ENCODE measurements at regions not wholly inside any gene's neighbourhood (a gene's known extent, or its start where the extent isn't known, plus 50 kb on each side); places are given as distances from the start of the nearest gene placed in this dataset.

DNA sequence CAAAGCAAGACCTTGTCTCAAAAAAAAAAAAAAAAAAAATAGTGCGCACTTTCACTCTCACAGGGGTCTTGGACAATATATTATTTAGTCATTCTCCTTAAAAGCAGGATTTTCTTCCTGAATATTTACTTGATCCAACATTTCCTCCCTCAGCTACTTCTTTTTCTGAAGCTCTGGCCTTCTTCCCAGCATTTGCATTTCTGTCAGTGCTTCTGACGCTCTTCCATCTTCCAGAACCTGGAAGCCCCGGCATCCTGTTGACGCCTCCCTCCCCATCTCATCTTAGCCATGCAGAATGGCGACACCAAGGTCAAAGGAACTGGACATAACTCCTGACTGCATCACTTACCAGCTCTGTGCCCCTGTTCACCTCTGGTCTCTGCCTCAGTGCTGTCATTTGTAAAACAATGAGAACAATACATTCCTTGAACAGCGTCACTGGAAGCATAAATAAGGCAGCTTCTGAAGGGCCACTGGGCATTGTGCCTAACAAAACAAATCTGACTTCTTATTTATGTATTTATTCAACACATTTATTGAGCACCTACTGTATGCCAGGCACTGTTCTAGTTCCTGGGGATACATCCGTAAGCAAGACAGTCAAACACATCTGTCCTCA lies 90.9 kb upstream of the MDM1 start:
- TF ChIP-seq, protein P1, sequence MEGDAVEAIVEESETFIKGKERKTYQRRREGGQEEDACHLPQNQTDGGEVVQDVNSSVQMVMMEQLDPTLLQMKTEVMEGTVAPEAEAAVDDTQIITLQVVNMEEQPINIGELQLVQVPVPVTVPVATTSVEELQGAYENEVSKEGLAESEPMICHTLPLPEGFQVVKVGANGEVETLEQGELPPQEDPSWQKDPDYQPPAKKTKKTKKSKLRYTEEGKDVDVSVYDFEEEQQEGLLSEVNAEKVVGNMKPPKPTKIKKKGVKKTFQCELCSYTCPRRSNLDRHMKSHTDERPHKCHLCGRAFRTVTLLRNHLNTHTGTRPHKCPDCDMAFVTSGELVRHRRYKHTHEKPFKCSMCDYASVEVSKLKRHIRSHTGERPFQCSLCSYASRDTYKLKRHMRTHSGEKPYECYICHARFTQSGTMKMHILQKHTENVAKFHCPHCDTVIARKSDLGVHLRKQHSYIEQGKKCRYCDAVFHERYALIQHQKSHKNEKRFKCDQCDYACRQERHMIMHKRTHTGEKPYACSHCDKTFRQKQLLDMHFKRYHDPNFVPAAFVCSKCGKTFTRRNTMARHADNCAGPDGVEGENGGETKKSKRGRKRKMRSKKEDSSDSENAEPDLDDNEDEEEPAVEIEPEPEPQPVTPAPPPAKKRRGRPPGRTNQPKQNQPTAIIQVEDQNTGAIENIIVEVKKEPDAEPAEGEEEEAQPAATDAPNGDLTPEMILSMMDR (IDR thresholded peaks at IDR 0.05; ENCODE audit: insufficient read depth, low read length, poor library complexity, severe bottlenecking): no peak
- TF ChIP-seq EZH2phosphoT487 (conservative IDR thresholded peaks at IDR 0.05; ENCODE audit: low read length): no peak
